ENCODE measurements at regions not wholly inside any gene's neighbourhood (a gene's known extent, or its start where the extent isn't known, plus 50 kb on each side); places are given as distances from the start of the nearest gene placed in this dataset.

DNA sequence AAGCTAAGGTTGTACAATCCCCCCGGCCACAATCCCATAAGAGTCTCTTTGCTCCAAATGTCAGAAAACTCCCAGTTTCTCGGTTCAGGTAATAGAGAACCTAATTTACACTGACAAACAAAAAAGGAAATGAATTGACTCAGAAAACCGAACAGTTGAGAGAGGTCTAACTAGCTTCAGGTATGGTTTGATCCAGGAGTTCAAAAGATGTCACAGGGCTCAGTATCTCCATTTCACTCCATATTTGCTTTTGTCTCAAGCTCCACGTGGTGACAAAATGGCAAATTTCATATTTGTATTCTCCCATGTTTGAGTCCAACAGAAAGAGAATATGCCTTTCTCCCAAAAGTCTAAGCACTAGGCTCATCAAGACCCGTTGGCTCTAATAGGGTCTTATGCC lies 117.4 kb downstream of the AXIN2 start:
- Histone ChIP-seq H3K4me1 (ENCODE audit: control insufficient read depth, insufficient read depth, low read length) (no peaks in the 10 kb centered on the region), H3K4me3 (ENCODE audit: low read length) (no peak overlapping the region), H3K27ac (ENCODE audit: low read length) (no peak overlapping the region), H3K27me3 (ENCODE audit: control insufficient read depth, insufficient read depth, low read length) (peaks cover 4% of the 10 kb centered on the region), H3K36me3 (ENCODE audit: control insufficient read depth, insufficient read depth, low read length) (no peaks in the 10 kb centered on the region), H3K9me3 (ENCODE audit: control insufficient read depth, insufficient read depth, low read length) (no peaks in the 10 kb centered on the region)
- intact Hi-C loops (cut with micrococcal nuclease): no loop called here
- TF ChIP-seq, protein P1, sequence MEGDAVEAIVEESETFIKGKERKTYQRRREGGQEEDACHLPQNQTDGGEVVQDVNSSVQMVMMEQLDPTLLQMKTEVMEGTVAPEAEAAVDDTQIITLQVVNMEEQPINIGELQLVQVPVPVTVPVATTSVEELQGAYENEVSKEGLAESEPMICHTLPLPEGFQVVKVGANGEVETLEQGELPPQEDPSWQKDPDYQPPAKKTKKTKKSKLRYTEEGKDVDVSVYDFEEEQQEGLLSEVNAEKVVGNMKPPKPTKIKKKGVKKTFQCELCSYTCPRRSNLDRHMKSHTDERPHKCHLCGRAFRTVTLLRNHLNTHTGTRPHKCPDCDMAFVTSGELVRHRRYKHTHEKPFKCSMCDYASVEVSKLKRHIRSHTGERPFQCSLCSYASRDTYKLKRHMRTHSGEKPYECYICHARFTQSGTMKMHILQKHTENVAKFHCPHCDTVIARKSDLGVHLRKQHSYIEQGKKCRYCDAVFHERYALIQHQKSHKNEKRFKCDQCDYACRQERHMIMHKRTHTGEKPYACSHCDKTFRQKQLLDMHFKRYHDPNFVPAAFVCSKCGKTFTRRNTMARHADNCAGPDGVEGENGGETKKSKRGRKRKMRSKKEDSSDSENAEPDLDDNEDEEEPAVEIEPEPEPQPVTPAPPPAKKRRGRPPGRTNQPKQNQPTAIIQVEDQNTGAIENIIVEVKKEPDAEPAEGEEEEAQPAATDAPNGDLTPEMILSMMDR (IDR thresholded peaks at IDR 0.05): no peak
- Mint-ChIP-seq H3K4me3 (no peak overlapping the region), H3K4me1 (no peaks in the 10 kb centered on the region), H3K27ac (no peak overlapping the region), H3K36me3 (no peaks in the 10 kb centered on the region), H3K27me3 (ENCODE audit: low read depth in 2 of 2) (peaks cover 31 to 61% of the 10 kb centered on the region in 2 donors), H3K9me3 (no peaks in the 10 kb centered on the region)
- WGBS (ENCODE audit: insufficient coverage): 80% methylated on average over 4 of the region's 5 CpGs
- DNase-seq: no peak
- ATAC-seq: no peak

DNA sequence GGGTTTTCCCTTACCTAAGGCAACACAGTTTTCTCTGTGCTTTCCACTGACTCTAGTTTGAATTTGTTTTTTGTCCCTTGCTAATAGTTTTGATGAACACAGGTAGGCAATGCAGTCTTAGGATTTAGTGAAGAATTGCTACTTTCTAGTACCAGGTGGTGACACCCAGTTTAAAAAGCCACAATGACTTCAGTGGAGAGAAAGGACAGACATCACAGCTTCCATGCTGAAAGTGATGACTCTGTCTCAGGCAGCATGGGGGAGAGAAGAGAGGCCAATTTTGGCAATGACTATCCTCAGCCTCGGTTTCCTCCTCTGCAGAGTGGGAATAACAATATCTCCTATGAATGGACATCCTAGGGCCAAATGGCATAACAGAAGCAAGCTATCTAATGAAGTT lies 118.8 kb downstream of the AXIN2 start:
- TF ChIP-seq, protein P1 (IDR thresholded peaks at IDR 0.05): no peak
- Mint-ChIP-seq H3K27ac (no peak overlapping the region), H3K36me3 (no peaks in the 10 kb centered on the region), H3K9me3 (no peaks in the 10 kb centered on the region), H3K4me3 (no peak overlapping the region), H3K27me3 (ENCODE audit: low read depth in 2 of 2) (peaks cover 42 to 73% of the 10 kb centered on the region in 2 donors), H3K4me1 (no peaks in the 10 kb centered on the region)
- H3K27me3 ChIP-seq (ENCODE audit: control insufficient read depth, insufficient read depth, low read length): peaks cover 7% of the 10 kb centered on the region
- no peaks in the 10 kb centered on the region for H3K9me3 ChIP-seq (ENCODE audit: control insufficient read depth, insufficient read depth, low read length)
- 40% methylated on average over 1 of the region's 1 CpG for WGBS (ENCODE audit: insufficient coverage)
- no peaks in the 10 kb centered on the region for H3K36me3 ChIP-seq (ENCODE audit: control insufficient read depth, insufficient read depth, low read length)
- H3K4me3 ChIP-seq (ENCODE audit: low read length): no peak overlapping the region
- intact Hi-C loops (cut with micrococcal nuclease): no loop called here
- no peak for ATAC-seq
- H3K4me1 ChIP-seq (ENCODE audit: control insufficient read depth, insufficient read depth, low read length): no peaks in the 10 kb centered on the region
- H3K27ac ChIP-seq (ENCODE audit: low read length): no peak overlapping the region
- DNase-seq: no peak

DNA sequence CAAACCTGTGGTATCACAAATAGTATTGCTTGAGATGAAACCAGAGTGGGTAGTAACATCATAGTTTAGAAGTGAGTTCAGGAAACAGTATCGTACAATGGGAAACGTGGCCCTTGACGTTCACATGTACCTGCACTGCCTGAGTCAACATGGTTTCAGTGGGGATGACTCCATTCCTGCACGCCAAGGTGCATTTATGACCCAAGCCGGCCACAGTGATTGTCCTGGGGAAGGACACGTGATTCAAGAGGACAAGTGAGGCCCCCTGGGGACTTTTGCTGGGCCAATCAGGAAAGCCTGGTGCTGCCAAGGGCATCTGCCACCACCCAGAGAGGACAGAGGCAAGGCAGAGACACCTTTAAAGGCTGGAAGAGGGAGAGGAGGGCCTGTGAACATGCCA lies 119.2 kb downstream of the AXIN2 start:
- Mint-ChIP-seq H3K27me3 (ENCODE audit: low read depth in 2 of 2) (peaks cover 39 to 73% of the 10 kb centered on the region in 2 donors), H3K9me3 (no peaks in the 10 kb centered on the region)
- WGBS (ENCODE audit: insufficient coverage): 73% methylated on average over 6 of the region's 6 CpGs

More for the DNA sequence above, 119.2 kb downstream of the AXIN2 start:
- Histone ChIP-seq H3K4me3 (ENCODE audit: low read length) (no peak overlapping the region), H3K27ac (ENCODE audit: low read length) (no peak overlapping the region), H3K27me3 (ENCODE audit: control insufficient read depth, insufficient read depth, low read length) (peaks cover 7% of the 10 kb centered on the region), H3K4me1 (ENCODE audit: control insufficient read depth, insufficient read depth, low read length) (no peaks in the 10 kb centered on the region), H3K36me3 (ENCODE audit: control insufficient read depth, insufficient read depth, low read length) (no peaks in the 10 kb centered on the region), H3K9me3 (ENCODE audit: control insufficient read depth, insufficient read depth, low read length) (no peaks in the 10 kb centered on the region)
- DNase-seq: no peak
- no peak overlapping the region for H3K27ac Mint-ChIP-seq
- no peaks in the 10 kb centered on the region for H3K4me1 Mint-ChIP-seq
- intact Hi-C loops (cut with micrococcal nuclease): no loop called here
- TF ChIP-seq, protein P1 (IDR thresholded peaks at IDR 0.05): no peak
- no peak for ATAC-seq
- H3K4me3 Mint-ChIP-seq: no peak overlapping the region
- no peaks in the 10 kb centered on the region for H3K36me3 Mint-ChIP-seq

All from natural killer cell (primary cell).